ENCODE measurements at regions not wholly inside any gene's neighbourhood (a gene's known extent, or its start where the extent isn't known, plus 50 kb on each side); places are given as distances from the start of the nearest gene placed in this dataset.

DNA sequence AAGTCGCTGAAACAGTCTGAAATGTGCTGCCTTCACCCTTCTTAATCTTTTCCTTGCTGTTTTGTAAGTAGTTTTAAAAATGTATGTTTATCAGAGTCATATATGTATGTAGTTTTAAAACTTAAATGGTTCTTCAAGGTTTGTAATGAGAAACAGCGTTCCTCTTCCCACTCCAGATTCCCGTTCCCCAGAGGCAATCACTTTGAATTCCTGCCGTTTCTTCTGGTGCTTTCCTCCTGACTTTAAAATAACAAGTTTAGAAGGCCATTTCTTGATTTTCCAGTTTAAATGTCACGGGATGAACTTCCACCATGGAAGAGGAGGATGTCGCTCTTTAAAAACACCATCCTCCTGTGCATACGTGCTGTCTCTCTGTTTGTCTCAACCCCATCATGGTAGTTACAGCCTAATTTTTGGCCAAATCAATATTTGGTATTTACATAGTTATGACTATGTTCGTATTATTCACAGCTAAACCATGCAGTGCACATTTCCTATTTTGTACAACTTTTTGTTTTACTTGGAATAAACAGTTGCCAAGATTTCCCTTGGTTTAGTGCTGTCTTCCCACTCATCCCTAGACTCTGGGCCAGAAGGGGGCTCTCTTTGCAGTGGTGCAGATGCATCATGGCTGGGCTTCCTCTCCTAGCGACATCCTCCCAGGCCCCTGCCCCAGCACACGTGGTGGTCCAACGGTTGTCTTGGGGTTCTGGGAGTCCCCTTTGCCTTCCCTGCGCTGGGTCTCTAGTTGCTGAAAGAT lies 151.4 kb downstream of the PTPN20 start:
- no peak for TF ChIP-seq EZH2 (IDR thresholded peaks at IDR 0.05; ENCODE audit: borderline replicate concordance, insufficient read depth, low read depth, low read length, poor library complexity, severe bottlenecking)
- TF ChIP-seq, protein P1, sequence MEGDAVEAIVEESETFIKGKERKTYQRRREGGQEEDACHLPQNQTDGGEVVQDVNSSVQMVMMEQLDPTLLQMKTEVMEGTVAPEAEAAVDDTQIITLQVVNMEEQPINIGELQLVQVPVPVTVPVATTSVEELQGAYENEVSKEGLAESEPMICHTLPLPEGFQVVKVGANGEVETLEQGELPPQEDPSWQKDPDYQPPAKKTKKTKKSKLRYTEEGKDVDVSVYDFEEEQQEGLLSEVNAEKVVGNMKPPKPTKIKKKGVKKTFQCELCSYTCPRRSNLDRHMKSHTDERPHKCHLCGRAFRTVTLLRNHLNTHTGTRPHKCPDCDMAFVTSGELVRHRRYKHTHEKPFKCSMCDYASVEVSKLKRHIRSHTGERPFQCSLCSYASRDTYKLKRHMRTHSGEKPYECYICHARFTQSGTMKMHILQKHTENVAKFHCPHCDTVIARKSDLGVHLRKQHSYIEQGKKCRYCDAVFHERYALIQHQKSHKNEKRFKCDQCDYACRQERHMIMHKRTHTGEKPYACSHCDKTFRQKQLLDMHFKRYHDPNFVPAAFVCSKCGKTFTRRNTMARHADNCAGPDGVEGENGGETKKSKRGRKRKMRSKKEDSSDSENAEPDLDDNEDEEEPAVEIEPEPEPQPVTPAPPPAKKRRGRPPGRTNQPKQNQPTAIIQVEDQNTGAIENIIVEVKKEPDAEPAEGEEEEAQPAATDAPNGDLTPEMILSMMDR (IDR thresholded peaks at IDR 0.05), result no peak
